DOHH2 (cell line): ENCODE measurements at regions not wholly inside any gene's neighbourhood (a gene's known extent, or its start where the extent isn't known, plus 50 kb on each side); places are given as distances from the start of the nearest gene placed in this dataset.

Source experiments
- EZH2phosphoT487 ChIP-seq: fragments of 200-600 bp; sonication (generic); IDR thresholded peaks from 2 replicates; pipeline ENCODE4 v1.6.1; 2017; ENCODE audit warnings: borderline replicate concordance, mild to moderate bottlenecking, antibody characterized with exemption, low read length, moderate library complexity, mixed read lengths
- TF ChIP-seq, protein P1 (sequence below): fragments of 200-600 bp; sonication (generic); IDR thresholded peaks from one replicate; pipeline ENCODE4 v1.5.1; 2014; ENCODE audit warnings: antibody characterized with exemption, mild to moderate bottlenecking, low read depth, low read length; ENCODE audit not compliant: poor library complexity, severe bottlenecking

DNA sequence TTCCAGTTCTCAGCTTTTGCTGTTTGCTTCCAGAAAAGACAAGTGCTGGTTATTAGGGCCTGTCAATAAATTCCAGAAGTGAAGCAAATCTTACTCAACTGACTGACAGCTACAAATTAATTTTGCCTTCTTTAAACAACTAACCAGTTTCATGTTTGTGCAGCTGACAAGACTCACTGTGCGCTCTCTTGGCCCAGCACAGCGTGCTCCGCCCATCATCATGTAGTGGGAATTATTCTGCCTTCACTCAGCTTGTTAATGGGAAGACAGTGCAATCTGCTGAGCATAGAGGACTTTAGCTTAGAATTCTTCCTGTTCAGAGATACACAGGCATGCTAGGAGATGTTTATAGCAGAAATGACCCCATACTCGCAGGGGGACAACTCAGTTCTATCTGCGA is 808.9 kb downstream of the CCSER2 start:
- TF ChIP-seq, protein P1, sequence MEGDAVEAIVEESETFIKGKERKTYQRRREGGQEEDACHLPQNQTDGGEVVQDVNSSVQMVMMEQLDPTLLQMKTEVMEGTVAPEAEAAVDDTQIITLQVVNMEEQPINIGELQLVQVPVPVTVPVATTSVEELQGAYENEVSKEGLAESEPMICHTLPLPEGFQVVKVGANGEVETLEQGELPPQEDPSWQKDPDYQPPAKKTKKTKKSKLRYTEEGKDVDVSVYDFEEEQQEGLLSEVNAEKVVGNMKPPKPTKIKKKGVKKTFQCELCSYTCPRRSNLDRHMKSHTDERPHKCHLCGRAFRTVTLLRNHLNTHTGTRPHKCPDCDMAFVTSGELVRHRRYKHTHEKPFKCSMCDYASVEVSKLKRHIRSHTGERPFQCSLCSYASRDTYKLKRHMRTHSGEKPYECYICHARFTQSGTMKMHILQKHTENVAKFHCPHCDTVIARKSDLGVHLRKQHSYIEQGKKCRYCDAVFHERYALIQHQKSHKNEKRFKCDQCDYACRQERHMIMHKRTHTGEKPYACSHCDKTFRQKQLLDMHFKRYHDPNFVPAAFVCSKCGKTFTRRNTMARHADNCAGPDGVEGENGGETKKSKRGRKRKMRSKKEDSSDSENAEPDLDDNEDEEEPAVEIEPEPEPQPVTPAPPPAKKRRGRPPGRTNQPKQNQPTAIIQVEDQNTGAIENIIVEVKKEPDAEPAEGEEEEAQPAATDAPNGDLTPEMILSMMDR = no peak
- no peak for TF ChIP-seq EZH2phosphoT487
